ENCODE measurements at regions not wholly inside any gene's neighbourhood (a gene's known extent, or its start where the extent isn't known, plus 50 kb on each side); places are given as distances from the start of the nearest gene placed in this dataset.

DNA sequence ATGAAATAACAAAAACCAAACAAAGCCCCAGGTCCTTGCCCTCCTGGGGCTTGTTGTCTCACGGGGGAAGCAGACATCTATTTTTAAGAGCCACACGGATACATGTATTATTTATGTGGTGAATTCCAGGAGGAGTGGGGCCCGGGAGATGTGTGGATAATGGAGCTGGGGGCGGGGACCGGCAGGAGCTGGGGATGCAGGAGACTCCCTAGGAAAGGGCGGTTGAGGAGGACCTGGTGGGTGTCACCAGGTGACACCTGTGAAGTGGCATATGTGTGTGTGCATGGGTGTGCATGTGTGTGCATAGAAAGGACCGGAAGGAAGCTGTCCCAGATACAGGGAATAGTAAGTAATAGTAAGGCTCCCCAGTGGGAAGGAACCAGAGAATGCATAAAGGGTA lies 148.9 kb downstream of the URI1 start:
- TF ChIP-seq ZIC2 (tag by site-specific recombination; IDR thresholded peaks at IDR 0.05) (no peak), ZNF211 (tag by site-specific recombination; IDR thresholded peaks at IDR 0.05; ENCODE audit: low read depth) (no peak), ZNF121 (tag by site-specific recombination; IDR thresholded peaks at IDR 0.05) (no peak), SP2 (tag by site-specific recombination; IDR thresholded peaks at IDR 0.05) (no peak), ZNF184 (tag by site-specific recombination; IDR thresholded peaks at IDR 0.05) (no peak), ZNF138 (tag by site-specific recombination; IDR thresholded peaks at IDR 0.05; ENCODE audit: borderline replicate concordance) (no peak), ZNF311 (tag by site-specific recombination; IDR thresholded peaks at IDR 0.05; ENCODE audit: borderline replicate concordance) (no peak)
- TF ChIP-seq, protein P1, sequence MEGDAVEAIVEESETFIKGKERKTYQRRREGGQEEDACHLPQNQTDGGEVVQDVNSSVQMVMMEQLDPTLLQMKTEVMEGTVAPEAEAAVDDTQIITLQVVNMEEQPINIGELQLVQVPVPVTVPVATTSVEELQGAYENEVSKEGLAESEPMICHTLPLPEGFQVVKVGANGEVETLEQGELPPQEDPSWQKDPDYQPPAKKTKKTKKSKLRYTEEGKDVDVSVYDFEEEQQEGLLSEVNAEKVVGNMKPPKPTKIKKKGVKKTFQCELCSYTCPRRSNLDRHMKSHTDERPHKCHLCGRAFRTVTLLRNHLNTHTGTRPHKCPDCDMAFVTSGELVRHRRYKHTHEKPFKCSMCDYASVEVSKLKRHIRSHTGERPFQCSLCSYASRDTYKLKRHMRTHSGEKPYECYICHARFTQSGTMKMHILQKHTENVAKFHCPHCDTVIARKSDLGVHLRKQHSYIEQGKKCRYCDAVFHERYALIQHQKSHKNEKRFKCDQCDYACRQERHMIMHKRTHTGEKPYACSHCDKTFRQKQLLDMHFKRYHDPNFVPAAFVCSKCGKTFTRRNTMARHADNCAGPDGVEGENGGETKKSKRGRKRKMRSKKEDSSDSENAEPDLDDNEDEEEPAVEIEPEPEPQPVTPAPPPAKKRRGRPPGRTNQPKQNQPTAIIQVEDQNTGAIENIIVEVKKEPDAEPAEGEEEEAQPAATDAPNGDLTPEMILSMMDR (tag by site-specific recombination; IDR thresholded peaks at IDR 0.05): no peak
- TF ChIP-seq, protein P2, sequence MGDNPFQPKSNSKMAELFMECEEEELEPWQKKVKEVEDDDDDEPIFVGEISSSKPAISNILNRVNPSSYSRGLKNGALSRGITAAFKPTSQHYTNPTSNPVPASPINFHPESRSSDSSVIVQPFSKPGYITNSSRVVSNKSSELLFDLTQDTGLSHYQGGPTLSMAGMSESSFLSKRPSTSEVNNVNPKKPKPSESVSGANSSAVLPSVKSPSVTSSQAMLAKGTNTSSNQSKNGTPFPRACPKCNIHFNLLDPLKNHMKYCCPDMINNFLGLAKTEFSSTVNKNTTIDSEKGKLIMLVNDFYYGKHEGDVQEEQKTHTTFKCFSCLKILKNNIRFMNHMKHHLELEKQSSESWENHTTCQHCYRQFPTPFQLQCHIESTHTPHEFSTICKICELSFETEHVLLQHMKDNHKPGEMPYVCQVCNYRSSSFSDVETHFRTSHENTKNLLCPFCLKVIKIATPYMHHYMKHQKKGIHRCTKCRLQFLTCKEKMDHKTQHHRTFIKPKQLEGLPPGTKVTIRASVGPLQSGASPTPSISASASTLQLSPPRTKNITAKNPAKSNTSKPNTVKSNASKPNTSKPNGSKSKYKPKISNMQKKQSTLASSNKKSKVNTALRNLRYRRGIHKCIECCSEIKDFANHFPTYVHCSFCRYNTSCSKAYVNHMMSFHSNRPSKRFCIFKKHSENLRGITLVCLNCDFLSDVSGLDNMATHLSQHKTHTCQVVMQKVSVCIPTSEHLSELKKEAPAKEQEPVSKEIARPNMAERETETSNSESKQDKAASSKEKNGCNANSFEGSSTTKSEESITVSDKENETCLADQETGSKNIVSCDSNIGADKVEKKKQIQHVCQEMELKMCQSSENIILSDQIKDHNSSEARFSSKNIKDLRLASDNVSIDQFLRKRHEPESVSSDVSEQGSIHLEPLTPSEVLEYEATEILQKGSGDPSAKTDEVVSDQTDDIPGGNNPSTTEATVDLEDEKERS (tag by site-specific recombination; IDR thresholded peaks at IDR 0.05): no peak
